HCT116 (cell line): ENCODE measurements at regions not wholly inside any gene's neighbourhood (a gene's known extent, or its start where the extent isn't known, plus 50 kb on each side); places are given as distances from the start of the nearest gene placed in this dataset.

Source experiments
- CBX3 ChIP-seq: IDR thresholded peaks from 2 replicates; pipeline ENCODE4 v1.6.1; 2012; ENCODE audit warnings: low read depth
- CTCF ChIP-seq, 3 experiments: fragments of 200-600 bp in 1 of 3; sonication (generic) in 1 of 3; IDR thresholded peaks in 2 of 3; conservative IDR thresholded peaks in 1 of 3; 2 replicates each; pipeline ENCODE4 v1.5.1; 2012 to 2017; ENCODE audit warnings: low read depth in 2 of 3, low read length in 2 of 3, antibody characterized with exemption in 1 of 3, borderline replicate concordance in 1 of 3, control low read depth in 1 of 3, mild to moderate bottlenecking in 1 of 3, mixed read lengths in 1 of 3, mixed run types in 1 of 3, moderate library complexity in 1 of 3; ENCODE audit not compliant: insufficient read depth in 1 of 3
- EZH2 ChIP-seq: fragments of 200-600 bp; sonication (generic); IDR thresholded peaks from 2 replicates; pipeline ENCODE4 v1.6.1; 2017; ENCODE audit warnings: antibody characterized with exemption, mixed run types
- POLR2AphosphoS5 ChIP-seq: IDR thresholded peaks from 2 replicates; pipeline ENCODE4 v1.6.1; 2011; ENCODE audit warnings: mild to moderate bottlenecking, low read depth, low read length, moderate library complexity
- TCF7L2 ChIP-seq: IDR thresholded peaks from 2 replicates; pipeline ENCODE4 v1.7.0; 2011; ENCODE audit warnings: borderline replicate concordance, inconsistent platforms; ENCODE audit not compliant: insufficient read depth, insufficient read length; ENCODE audit errors: extremely low read depth
- ZNF274 ChIP-seq: fragments of 200-500 bp; sonication (Bioruptor generic); IDR thresholded peaks from 2 replicates; pipeline ENCODE4 v1.6.1; 2014; ENCODE audit warnings: mild to moderate bottlenecking, low read depth, low read length, inconsistent platforms

GRCh38 chr11:17157761-17158160, 50.0 kb downstream of the PIK3C2A start:
- no peak for TF ChIP-seq CTCF (IDR thresholded peaks at IDR 0.05 in 2 of 3, conservative IDR thresholded peaks at IDR 0.05 in 1 of 3; ENCODE audit: borderline replicate concordance in 1 of 3, insufficient read depth in 1 of 3, low read depth in 2 of 3, low read length in 2 of 3)
- TF ChIP-seq TCF7L2: no peak
- TF ChIP-seq POLR2AphosphoS5: no peak
- no peak for TF ChIP-seq CBX3
- TF ChIP-seq ZNF274: no peak
- no peak for TF ChIP-seq EZH2
